ENCODE measurements at regions not wholly inside any gene's neighbourhood (a gene's known extent, or its start where the extent isn't known, plus 50 kb on each side); places are given as distances from the start of the nearest gene placed in this dataset.

- TF ChIP-seq CTCF (tag by site-specific recombination; IDR thresholded peaks at IDR 0.05): no peak
- TF ChIP-seq KLF16 (tag by site-specific recombination; IDR thresholded peaks at IDR 0.05): no peak
- no peak for TF ChIP-seq ELK4 (IDR thresholded peaks at IDR 0.05; ENCODE audit: borderline replicate concordance, low read depth, low read length)
- no peak for TF ChIP-seq YY1 (tag by site-specific recombination; IDR thresholded peaks at IDR 0.05)
- TF ChIP-seq ZNF830 (tag by site-specific recombination; IDR thresholded peaks at IDR 0.05; ENCODE audit: low read depth): no peak
- TF ChIP-seq RBAK (tag by site-specific recombination; IDR thresholded peaks at IDR 0.05): no peak
- TF ChIP-seq ZNF473 (tag by site-specific recombination; IDR thresholded peaks at IDR 0.05): no peak
- no peak for TF ChIP-seq ZBTB11 (tag by site-specific recombination; conservative IDR thresholded peaks at IDR 0.05; ENCODE audit: low read depth)
- TF ChIP-seq ZNF24 (tag by site-specific recombination; IDR thresholded peaks at IDR 0.05): no peak
- TF ChIP-seq ZNF792 (tag by site-specific recombination; IDR thresholded peaks at IDR 0.05): no peak
- TF ChIP-seq ZBTB8A (tag by site-specific recombination; IDR thresholded peaks at IDR 0.05): no peak
Measured at GRCh38 chr11:49424136-49424535, 215.7 kb upstream of the FOLH1 start.

Measured in HEK293 (cell line).